ENCODE measurements at regions not wholly inside any gene's neighbourhood (a gene's known extent, or its start where the extent isn't known, plus 50 kb on each side); places are given as distances from the start of the nearest gene placed in this dataset.

DNA sequence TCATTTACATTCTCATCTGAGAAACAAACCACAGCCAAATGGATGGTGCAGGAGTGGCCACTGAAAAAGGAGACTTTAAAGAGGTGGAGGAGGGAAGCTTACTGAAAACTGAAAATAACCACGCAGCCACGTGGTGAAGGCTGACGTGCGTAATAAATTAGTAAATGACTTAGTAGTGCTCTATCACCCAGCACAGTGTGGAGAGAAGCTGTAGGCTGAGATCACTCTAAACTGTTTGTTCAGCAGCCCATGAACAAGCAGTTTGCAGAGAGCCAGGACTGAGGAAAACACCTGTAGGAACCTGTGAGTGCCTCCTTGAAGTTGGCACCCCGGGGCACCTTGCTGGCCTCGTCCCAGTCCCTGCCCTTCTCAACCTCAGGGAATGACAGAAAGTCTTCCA is 193.0 kb downstream of the TXNL1 start:
- DNase-seq, result no peak
- H2AFZ ChIP-seq (replicated peaks; ENCODE audit: low read length, poor library complexity), result no peak overlapping the region
- BruUV-seq (replicated peaks), result no TSS peak
- WGBS, 2 experiments (ENCODE audit: extremely low coverage in 2 of 2, insufficient read length in 1 of 2), result 100% methylated on average over 1 of the region's 6 CpGs; no CpG with 5 or more reads in 1 of the 2 experiments
- no peak overlapping the region for H2BK5ac ChIP-seq (ENCODE audit: low read depth, low read length, poor library complexity, severe bottlenecking)
- no peak for TF ChIP-seq CHD1 (IDR thresholded peaks at IDR 0.05; ENCODE audit: low read depth, low read length)
- no peak for TF ChIP-seq CEBPB (IDR thresholded peaks at IDR 0.05; ENCODE audit: low read depth, low read length)
- no peak for TF ChIP-seq FOS (IDR thresholded peaks at IDR 0.05; ENCODE audit: low read depth, low read length)
- TF ChIP-seq MAZ (IDR thresholded peaks at IDR 0.05; ENCODE audit: borderline replicate concordance, low read depth, low read length), result no peak
- H2AK5ac ChIP-seq (ENCODE audit: low read depth, low read length), result no peak overlapping the region
- H4K5ac ChIP-seq (ENCODE audit: low read depth, low read length), result no peak overlapping the region
- no peak overlapping the region for H4K91ac ChIP-seq (ENCODE audit: insufficient read depth, low read depth, low read length)
- in situ Hi-C loops (cut with MboI; ENCODE audit: low sequenced_read_pairs) (no loop called here), intact Hi-C loops (cut with micrococcal nuclease) (no loop called here), dilution Hi-C loops (cut with HindIII; ENCODE audit: low sequenced_read_pairs, unreplicated experiment) (no loop called here)
- H2BK120ac ChIP-seq (ENCODE audit: low read depth, low read length), result no peak overlapping the region
- no peak overlapping the region for H2BK20ac ChIP-seq (ENCODE audit: low read depth, low read length)
- no peaks in the 10 kb centered on the region for H4K20me1 ChIP-seq (ENCODE audit: insufficient read depth, low read length)
- no peaks in the 10 kb centered on the region for H3K9me3 ChIP-seq (ENCODE audit: control insufficient read depth, insufficient read depth, low read length)
- no peaks in the 10 kb centered on the region for H3K4me1 ChIP-seq (ENCODE audit: control insufficient read depth, insufficient read depth, low read length)
- no peaks in the 10 kb centered on the region for H3K79me1 ChIP-seq (ENCODE audit: low read depth in 1 of 2, low read length in 2 of 2)
- CTCF ChIA-PET, result no interaction called here
- H3K23ac ChIP-seq (ENCODE audit: low read depth, low read length), result no peak overlapping the region
- no peak overlapping the region for H3K9ac ChIP-seq (ENCODE audit: low read depth, low read length)
- POLR2A ChIA-PET (ENCODE audit: unreplicated experiment), result no interaction called here
- no peak overlapping the region for H3K27ac ChIP-seq (ENCODE audit: insufficient read depth, low read length)
- peaks cover 2% of the 10 kb centered on the region; the same call in 1 of the 2 replicates for H3K27me3 ChIP-seq (ENCODE audit: control insufficient read depth, insufficient read depth, low read length)
- no peak overlapping the region for H3K4me3 ChIP-seq (ENCODE audit: insufficient read depth, low read depth, low read length)
- no peak overlapping the region for H4K8ac ChIP-seq (ENCODE audit: low read depth in 2 of 2, low read length in 2 of 2)
- no peak overlapping the region for H3K4ac ChIP-seq (ENCODE audit: low read depth, low read length)
- H2AK9ac ChIP-seq (replicated peaks; ENCODE audit: low read depth, low read length, poor library complexity), result no peak overlapping the region
- H3K56ac ChIP-seq (ENCODE audit: extremely low read depth, insufficient read depth, low read length), result no peak overlapping the region
- H3K4me2 ChIP-seq (ENCODE audit: low read depth, low read length), result no peak overlapping the region
- H3K14ac ChIP-seq (replicated peaks; ENCODE audit: low read depth, low read length), result no peak overlapping the region
- ATAC-seq (ENCODE audit: low read depth), result no peak
- no peak overlapping the region for H2BK15ac ChIP-seq (ENCODE audit: low read depth, low read length)
- H3K18ac ChIP-seq (ENCODE audit: low read depth, low read length), result no peak overlapping the region
- no peaks in the 10 kb centered on the region for H3K36me3 ChIP-seq (ENCODE audit: control insufficient read depth, insufficient read depth, low read length)
- no peaks in the 10 kb centered on the region for H3K9me1 ChIP-seq (ENCODE audit: insufficient read depth, low read length)

Measured in IMR-90 (cell line).